ENCODE measurements at regions not wholly inside any gene's neighbourhood (a gene's known extent, or its start where the extent isn't known, plus 50 kb on each side); places are given as distances from the start of the nearest gene placed in this dataset.

GRCh38 chr14:53605562-53605961 is 351.1 kb downstream of the BMP4 start:
- ATAC-seq (ENCODE audit: insufficient number of reproducible peaks, low FRiP score, low read depth) (no peak), DNase-seq (ENCODE audit: low spot score) (no peak)
- H3K4me1 ChIP-seq (ENCODE audit: control insufficient read depth in 1 of 2, low read depth in 2 of 2), result no peaks in the 10 kb centered on the region
- no peaks in the 10 kb centered on the region for H3K9me3 ChIP-seq
- H3K27ac ChIP-seq, result no peak overlapping the region
- no peak overlapping the region for H3K4me3 ChIP-seq
- no peak for TF ChIP-seq CTCF (IDR thresholded peaks at IDR 0.05)
- H3K36me3 ChIP-seq, result no peaks in the 10 kb centered on the region
- H3K27me3 ChIP-seq (replicated peaks; ENCODE audit: insufficient read depth), result no peaks in the 10 kb centered on the region

- DNase-seq (ENCODE audit: low spot score), result no peak
- no peak for TF ChIP-seq CTCF (IDR thresholded peaks at IDR 0.05)
- Histone ChIP-seq H3K27ac (no peak overlapping the region), H3K4me1 (ENCODE audit: control insufficient read depth in 1 of 2, low read depth in 2 of 2) (no peaks in the 10 kb centered on the region), H3K4me3 (no peak overlapping the region), H3K9me3 (no peaks in the 10 kb centered on the region), H3K27me3 (replicated peaks; ENCODE audit: insufficient read depth) (no peaks in the 10 kb centered on the region), H3K36me3 (no peaks in the 10 kb centered on the region)
- no peak for ATAC-seq (ENCODE audit: insufficient number of reproducible peaks, low FRiP score, low read depth)
Measured at GRCh38 chr14:53603994-53604393, 352.6 kb downstream of the BMP4 start.

GRCh38 chr14:53601409-53601808 is 355.2 kb downstream of the BMP4 start:
- no peak for TF ChIP-seq CTCF (IDR thresholded peaks at IDR 0.05)
- Histone ChIP-seq H3K4me3 (no peak overlapping the region), H3K36me3 (no peaks in the 10 kb centered on the region), H3K9me3 (no peaks in the 10 kb centered on the region), H3K27me3 (replicated peaks; ENCODE audit: insufficient read depth) (no peaks in the 10 kb centered on the region), H3K4me1 (ENCODE audit: control insufficient read depth in 1 of 2, low read depth in 2 of 2) (no peaks in the 10 kb centered on the region), H3K27ac (no peak overlapping the region)
- ATAC-seq (ENCODE audit: insufficient number of reproducible peaks, low FRiP score, low read depth) (no peak), DNase-seq (ENCODE audit: low spot score) (no peak)

- DNase-seq (ENCODE audit: low spot score) (no peak), ATAC-seq (ENCODE audit: insufficient number of reproducible peaks, low FRiP score, low read depth) (no peak)
- no peaks in the 10 kb centered on the region for H3K36me3 ChIP-seq
- H3K4me3 ChIP-seq, result no peak overlapping the region
- H3K4me1 ChIP-seq (ENCODE audit: control insufficient read depth in 1 of 2, low read depth in 2 of 2), result no peaks in the 10 kb centered on the region
- H3K27ac ChIP-seq, result no peak overlapping the region
- no peaks in the 10 kb centered on the region for H3K9me3 ChIP-seq
- TF ChIP-seq CTCF (IDR thresholded peaks at IDR 0.05), result no peak
- H3K27me3 ChIP-seq (replicated peaks; ENCODE audit: insufficient read depth), result no peaks in the 10 kb centered on the region
Measured at GRCh38 chr14:53599221-53599945, 357.2 kb downstream of the BMP4 start.

GRCh38 chr14:53596853-53597525 is 359.6 kb downstream of the BMP4 start:
- ATAC-seq (ENCODE audit: insufficient number of reproducible peaks, low FRiP score, low read depth) (no peak), DNase-seq (ENCODE audit: low spot score) (no peak)
- Histone ChIP-seq H3K27me3 (replicated peaks; ENCODE audit: insufficient read depth) (no peaks in the 10 kb centered on the region), H3K4me3 (no peak overlapping the region), H3K36me3 (no peaks in the 10 kb centered on the region), H3K9me3 (no peaks in the 10 kb centered on the region), H3K4me1 (ENCODE audit: control insufficient read depth in 1 of 2, low read depth in 2 of 2) (no peaks in the 10 kb centered on the region), H3K27ac (no peak overlapping the region)
- no peak for TF ChIP-seq CTCF (IDR thresholded peaks at IDR 0.05)
